ENCODE measurements at regions not wholly inside any gene's neighbourhood (a gene's known extent, or its start where the extent isn't known, plus 50 kb on each side); places are given as distances from the start of the nearest gene placed in this dataset.

GRCh38 chr2:82289446-82289845 is 1984.9 kb upstream of the LRRTM1 start:
- H3K4me3 Mint-ChIP-seq = no peak overlapping the region
- DNase-seq (no peak), ATAC-seq (replicated peaks in 1 of 2) (no peak)
- H3K27me3 Mint-ChIP-seq (ENCODE audit: low read depth) = no peaks in the 10 kb centered on the region
- peaks cover 3 to 12% of the 10 kb centered on the region in 2 donors for H3K9me3 Mint-ChIP-seq
- no peaks in the 10 kb centered on the region for H3K36me3 Mint-ChIP-seq (ENCODE audit: insufficient read depth in 2 of 2)
- no peak overlapping the region for H3K27ac Mint-ChIP-seq
- no peaks in the 10 kb centered on the region for H3K4me1 Mint-ChIP-seq (ENCODE audit: low read depth)

- Mint-ChIP-seq H3K27ac (no peak overlapping the region), H3K36me3 (ENCODE audit: insufficient read depth in 2 of 2) (no peaks in the 10 kb centered on the region), H3K4me3 (no peak overlapping the region), H3K9me3 (peaks cover 10 to 19% of the 10 kb centered on the region in 2 donors), H3K4me1 (ENCODE audit: low read depth) (no peaks in the 10 kb centered on the region), H3K27me3 (ENCODE audit: low read depth) (no peaks in the 10 kb centered on the region)
- ATAC-seq (replicated peaks in 1 of 2) = no peak
- no peak for DNase-seq
These were observed 1978.5 kb upstream of the LRRTM1 start for GRCh38 chr2:82283075-82283474.

- Mint-ChIP-seq H3K36me3 (ENCODE audit: insufficient read depth in 2 of 2) (no peaks in the 10 kb centered on the region), H3K27ac (no peak overlapping the region), H3K4me1 (ENCODE audit: low read depth) (no peaks in the 10 kb centered on the region), H3K27me3 (ENCODE audit: low read depth) (no peaks in the 10 kb centered on the region), H3K4me3 (no peak overlapping the region), H3K9me3 (peaks cover 11 to 19% of the 10 kb centered on the region in 2 donors)
- ATAC-seq (replicated peaks in 1 of 2) = no peak
- DNase-seq = no peak
These were observed 1977.7 kb upstream of the LRRTM1 start for GRCh38 chr2:82282111-82282882.

GRCh38 chr2:82279367-82279766 is 1974.8 kb upstream of the LRRTM1 start:
- ATAC-seq (replicated peaks in 1 of 2) (no peak), DNase-seq (no peak)
- Mint-ChIP-seq H3K27me3 (ENCODE audit: low read depth) (no peaks in the 10 kb centered on the region), H3K4me3 (no peak overlapping the region), H3K27ac (no peak overlapping the region), H3K9me3 (peaks cover 18 to 20% of the 10 kb centered on the region in 2 donors), H3K36me3 (ENCODE audit: insufficient read depth in 2 of 2) (no peaks in the 10 kb centered on the region), H3K4me1 (ENCODE audit: low read depth) (no peaks in the 10 kb centered on the region)

DNA sequence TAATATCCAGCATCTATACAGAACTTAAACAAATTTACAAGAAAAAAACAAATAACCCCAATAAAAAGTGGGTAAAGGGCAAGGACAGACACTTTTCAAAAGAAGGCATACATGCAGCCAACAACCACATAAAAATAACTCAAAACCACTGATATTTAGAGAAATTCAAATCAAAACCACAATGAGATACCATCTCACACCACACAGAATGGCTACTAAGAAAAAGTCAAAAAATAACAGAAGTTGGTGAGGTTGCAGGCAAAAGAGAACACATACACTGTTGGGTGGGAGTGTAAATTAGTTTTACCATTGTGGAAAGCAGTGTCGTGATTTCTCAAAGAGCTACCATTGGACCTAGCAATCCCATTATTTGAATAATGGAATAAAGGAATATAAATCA is 1973.9 kb upstream of the LRRTM1 start:
- peaks cover 18 to 21% of the 10 kb centered on the region in 2 donors for H3K9me3 Mint-ChIP-seq
- H3K4me3 Mint-ChIP-seq = no peak overlapping the region
- no peaks in the 10 kb centered on the region for H3K27me3 Mint-ChIP-seq (ENCODE audit: low read depth)
- no peaks in the 10 kb centered on the region for H3K4me1 Mint-ChIP-seq (ENCODE audit: low read depth)
- no peak for ATAC-seq (replicated peaks in 1 of 2)
- DNase-seq = no peak
- H3K27ac Mint-ChIP-seq = no peak overlapping the region
- no peaks in the 10 kb centered on the region for H3K36me3 Mint-ChIP-seq (ENCODE audit: insufficient read depth in 2 of 2)

DNA sequence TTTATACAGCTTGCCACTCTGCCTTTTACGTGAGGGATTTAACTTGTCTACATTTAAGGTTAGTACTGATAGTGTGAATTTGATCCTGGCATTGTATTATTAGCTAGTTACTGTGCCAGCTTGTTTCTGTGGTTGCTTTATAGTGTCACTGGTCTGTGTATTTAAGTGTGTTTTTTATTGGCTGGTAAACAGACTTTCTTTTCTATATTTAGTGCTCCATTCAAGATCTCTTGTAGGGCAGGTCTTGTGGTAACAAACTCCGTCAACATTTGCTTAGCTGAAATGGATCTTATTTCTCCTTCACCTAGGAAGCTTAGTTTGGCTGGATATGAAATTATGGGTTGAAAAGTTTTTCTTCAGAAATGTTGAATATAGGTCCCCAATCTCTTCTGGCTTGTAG is 1971.0 kb upstream of the LRRTM1 start:
- no peak for ATAC-seq (replicated peaks in 1 of 2)
- H3K27me3 Mint-ChIP-seq (ENCODE audit: low read depth) = no peaks in the 10 kb centered on the region
- no peaks in the 10 kb centered on the region for H3K36me3 Mint-ChIP-seq (ENCODE audit: insufficient read depth in 2 of 2)
- H3K4me1 Mint-ChIP-seq (ENCODE audit: low read depth) = no peaks in the 10 kb centered on the region
- H3K4me3 Mint-ChIP-seq = no peak overlapping the region
- DNase-seq = no peak
- H3K27ac Mint-ChIP-seq = no peak overlapping the region
- H3K9me3 Mint-ChIP-seq = peaks cover 13 to 18% of the 10 kb centered on the region in 2 donors

- no peaks in the 10 kb centered on the region for H3K27me3 Mint-ChIP-seq (ENCODE audit: low read depth)
- H3K4me3 Mint-ChIP-seq = no peak overlapping the region
- DNase-seq = no peak
- no peak overlapping the region for H3K27ac Mint-ChIP-seq
- H3K9me3 Mint-ChIP-seq = peaks cover 6 to 7% of the 10 kb centered on the region in 2 donors
- no peaks in the 10 kb centered on the region for H3K36me3 Mint-ChIP-seq (ENCODE audit: insufficient read depth in 2 of 2)
- ATAC-seq (replicated peaks in 1 of 2) = no peak
- no peaks in the 10 kb centered on the region for H3K4me1 Mint-ChIP-seq (ENCODE audit: low read depth)
These were observed 1963.9 kb upstream of the LRRTM1 start for GRCh38 chr2:82268446-82268845.

GRCh38 chr2:82260521-82260920 is 1956.0 kb upstream of the LRRTM1 start:
- DNase-seq = no peak
- Mint-ChIP-seq H3K36me3 (ENCODE audit: insufficient read depth in 2 of 2) (peaks cover 0 to 3% of the 10 kb centered on the region in 2 donors), H3K27me3 (ENCODE audit: low read depth) (no peaks in the 10 kb centered on the region), H3K9me3 (peaks cover 11 to 15% of the 10 kb centered on the region in 2 donors), H3K4me3 (no peak overlapping the region), H3K4me1 (ENCODE audit: low read depth) (no peaks in the 10 kb centered on the region), H3K27ac (no peak overlapping the region)
- no peak for ATAC-seq (replicated peaks in 1 of 2)

DNA sequence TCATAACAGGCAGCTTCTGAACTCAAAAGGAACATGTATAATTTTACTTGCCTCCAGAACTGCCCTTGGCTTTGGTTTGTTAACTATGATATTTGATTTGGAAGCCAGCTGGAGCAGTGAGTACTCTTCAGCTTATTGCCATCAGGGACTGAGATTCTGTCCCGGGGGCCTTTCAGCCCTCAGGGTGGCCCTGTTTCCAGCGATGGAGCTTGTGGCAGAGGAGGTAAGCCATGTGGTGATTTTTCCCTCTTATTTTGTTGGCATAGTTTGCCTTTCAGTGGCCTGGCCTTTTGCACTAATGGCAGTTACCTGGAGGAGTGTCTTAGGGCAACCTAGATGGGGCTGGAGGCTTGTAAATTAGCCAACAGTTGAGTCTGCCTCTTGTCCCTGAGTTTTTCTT is 1955.0 kb upstream of the LRRTM1 start:
- peaks cover 12 to 19% of the 10 kb centered on the region in 2 donors for H3K9me3 Mint-ChIP-seq
- H3K27ac Mint-ChIP-seq = no peak overlapping the region
- H3K27me3 Mint-ChIP-seq (ENCODE audit: low read depth) = no peaks in the 10 kb centered on the region
- DNase-seq (no peak), ATAC-seq (replicated peaks in 1 of 2) (no peak)
- peaks cover 0 to 3% of the 10 kb centered on the region in 2 donors for H3K36me3 Mint-ChIP-seq (ENCODE audit: insufficient read depth in 2 of 2)
- no peak overlapping the region for H3K4me3 Mint-ChIP-seq
- no peaks in the 10 kb centered on the region for H3K4me1 Mint-ChIP-seq (ENCODE audit: low read depth)

DNA sequence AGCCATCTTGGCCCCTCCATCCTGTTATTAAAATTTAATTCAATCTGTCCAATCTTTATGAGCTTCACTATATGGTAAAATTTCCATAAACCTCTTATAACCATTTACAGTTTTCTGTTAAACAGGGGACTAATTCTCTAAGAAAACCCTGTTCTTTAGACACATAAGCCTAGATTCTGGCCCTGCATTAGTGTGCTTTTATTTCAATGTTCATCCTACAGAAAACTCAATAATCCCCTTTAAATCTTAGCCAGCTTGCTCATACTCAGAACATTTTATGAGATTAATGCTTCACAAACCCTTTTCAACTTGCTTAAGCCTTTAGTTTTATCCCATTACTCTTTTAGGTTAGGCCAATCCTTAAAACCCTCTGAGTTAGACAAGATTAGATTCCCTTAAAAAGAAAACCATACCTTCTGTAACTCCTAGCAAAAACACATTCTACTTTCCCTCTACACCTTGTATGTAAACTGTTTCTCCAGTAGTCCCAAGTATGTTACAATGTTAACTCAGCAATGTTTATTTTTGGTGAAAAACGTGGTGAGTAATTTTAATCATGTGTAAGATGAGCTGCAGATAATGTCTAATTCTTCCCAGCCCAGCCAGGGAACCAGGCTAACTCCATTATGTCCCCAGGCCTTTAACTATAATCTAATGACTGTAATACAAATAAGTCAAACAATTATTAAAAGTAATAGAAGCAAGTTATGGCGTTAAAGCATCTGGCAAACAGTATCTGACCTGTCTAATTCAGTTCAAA is 1953.4 kb upstream of the LRRTM1 start:
- no peak overlapping the region for H3K4me3 Mint-ChIP-seq
- peaks cover 15 to 25% of the 10 kb centered on the region in 2 donors for H3K9me3 Mint-ChIP-seq
- DNase-seq = no peak
- no peak overlapping the region for H3K27ac Mint-ChIP-seq
- H3K4me1 Mint-ChIP-seq (ENCODE audit: low read depth) = no peaks in the 10 kb centered on the region
- H3K36me3 Mint-ChIP-seq (ENCODE audit: insufficient read depth in 2 of 2) = peaks cover 0 to 10% of the 10 kb centered on the region in 2 donors
- ATAC-seq (replicated peaks in 1 of 2) = no peak
- no peaks in the 10 kb centered on the region for H3K27me3 Mint-ChIP-seq (ENCODE audit: low read depth)

- no peaks in the 10 kb centered on the region for H3K27me3 Mint-ChIP-seq (ENCODE audit: low read depth)
- no peak for DNase-seq
- peaks cover 2 to 10% of the 10 kb centered on the region in 2 donors for H3K36me3 Mint-ChIP-seq (ENCODE audit: insufficient read depth in 2 of 2)
- H3K4me1 Mint-ChIP-seq (ENCODE audit: low read depth) = no peaks in the 10 kb centered on the region
- no peak overlapping the region for H3K27ac Mint-ChIP-seq
- no peak overlapping the region for H3K4me3 Mint-ChIP-seq
- peaks cover 14 to 22% of the 10 kb centered on the region in 2 donors for H3K9me3 Mint-ChIP-seq
- no peak for ATAC-seq (replicated peaks in 1 of 2)
These were observed 1952.6 kb upstream of the LRRTM1 start for GRCh38 chr2:82256983-82257632.

DNA sequence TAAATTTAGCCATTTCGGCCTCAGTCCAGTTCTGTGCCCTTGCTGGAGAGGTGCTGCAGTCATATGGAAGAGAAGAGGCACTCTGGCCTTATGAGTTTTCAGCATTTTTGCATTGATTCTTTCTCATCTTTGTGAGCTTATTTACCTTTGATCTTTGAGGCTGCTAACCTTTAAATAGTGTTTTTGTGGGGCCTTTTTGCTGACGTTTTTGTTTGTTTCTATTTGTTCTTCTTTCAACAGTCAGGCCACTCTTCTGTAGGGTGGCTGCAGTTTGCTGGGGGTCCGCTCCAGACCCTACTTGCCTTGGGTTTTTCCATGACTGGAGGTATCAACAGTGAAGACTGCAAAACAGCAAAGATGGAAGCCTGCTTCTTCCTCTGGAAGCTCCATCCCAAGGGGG is 1951.7 kb upstream of the LRRTM1 start:
- Mint-ChIP-seq H3K4me1 (ENCODE audit: low read depth) (no peaks in the 10 kb centered on the region), H3K4me3 (no peak overlapping the region), H3K27ac (no peak overlapping the region), H3K27me3 (ENCODE audit: low read depth) (no peaks in the 10 kb centered on the region), H3K9me3 (peaks cover 14 to 25% of the 10 kb centered on the region in 2 donors), H3K36me3 (ENCODE audit: insufficient read depth in 2 of 2) (peaks cover 2 to 10% of the 10 kb centered on the region in 2 donors)
- DNase-seq = no peak
- ATAC-seq (replicated peaks in 1 of 2) = no peak

GRCh38 chr2:82254728-82255127 is 1950.2 kb upstream of the LRRTM1 start:
- no peak for DNase-seq
- Mint-ChIP-seq H3K4me3 (no peak overlapping the region), H3K27ac (no peak overlapping the region), H3K9me3 (peaks cover 15 to 28% of the 10 kb centered on the region in 2 donors), H3K27me3 (ENCODE audit: low read depth) (no peaks in the 10 kb centered on the region), H3K4me1 (ENCODE audit: low read depth) (no peaks in the 10 kb centered on the region), H3K36me3 (ENCODE audit: insufficient read depth in 2 of 2) (peaks cover 2 to 10% of the 10 kb centered on the region in 2 donors)
- ATAC-seq (replicated peaks in 1 of 2) = no peak
